H1 (cell line): ENCODE measurements at regions not wholly inside any gene's neighbourhood (a gene's known extent, or its start where the extent isn't known, plus 50 kb on each side); places are given as distances from the start of the nearest gene placed in this dataset.

Experiments used
- CTCF ChIA-PET: fragments of 300-600 bp; sonication (Branson Sonifier 250); formaldehyde crosslinking; loops from one replicate; lab custom pipeline; 2021; ENCODE audit not compliant: partially characterized antibody; lab: Charles Lee
- POLR2A ChIA-PET: fragments of 300-600 bp; sonication (Branson Sonifier 250); formaldehyde crosslinking; loops from one replicate; lab custom pipeline; 2021; ENCODE audit warnings: inconsistent platforms; ENCODE audit not compliant: partially characterized antibody; lab: Charles Lee
- DNase-seq, 2 experiments: peaks; one replicate each; pipeline versions ENCODE4 v3.0.0 to v3.0.0-alpha.2; 2010 to 2022; ENCODE audit warnings: low spot score in 2 of 2, low read depth in 1 of 2, mixed read lengths in 1 of 2
- FAIRE-seq: peaks from 2 replicates; lab custom pipeline; 2011; peaks lifted over from hg19 to GRCh38; lab: Jason Lieb, UNC
- H2AFZ ChIP-seq: 2 replicates; pipeline ENCODE4 v1.8.1; 2012; ENCODE audit warnings: low read length, inconsistent platforms
- H2AK5ac ChIP-seq: 2 replicates; pipeline ENCODE4 v1.6.1; 2013; ENCODE audit warnings: low read depth, low read length
- H2BK120ac ChIP-seq: replicated peaks from 2 replicates; pipeline ENCODE3; 2013; ENCODE audit warnings: low read depth, low read length, inconsistent platforms
- H2BK12ac ChIP-seq: 2 replicates; pipeline ENCODE4 v1.6.1; 2013; ENCODE audit warnings: low read depth, low read length
- H2BK15ac ChIP-seq: 2 replicates; pipeline ENCODE4 v1.6.1; 2013; ENCODE audit warnings: low read length
- H2BK20ac ChIP-seq: 2 replicates; pipeline ENCODE4 v1.6.1; 2013; ENCODE audit warnings: low read length
- H2BK5ac ChIP-seq: 2 replicates; pipeline ENCODE4 v1.6.1; 2013; ENCODE audit warnings: low read depth, low read length
- H3K14ac ChIP-seq: 2 replicates; pipeline ENCODE4 v1.6.1; 2013; ENCODE audit warnings: inconsistent platforms; ENCODE audit not compliant: insufficient read length
- H3K18ac ChIP-seq: 2 replicates; pipeline ENCODE4 v1.6.1; 2013; ENCODE audit warnings: low read length; ENCODE audit errors: extremely low read depth
- H3K23ac ChIP-seq: 2 replicates; pipeline ENCODE4 v1.6.1; 2013; ENCODE audit warnings: inconsistent platforms; ENCODE audit not compliant: insufficient read length
- H3K23me2 ChIP-seq: 2 replicates; pipeline ENCODE4 v1.6.1; 2013; ENCODE audit warnings: low read depth, low read length
- H3K27ac ChIP-seq: 2 replicates; pipeline ENCODE4 v1.6.1; 2011; ENCODE audit warnings: low read depth, low read length, inconsistent platforms
- H3K27me3 ChIP-seq, 4 experiments: replicated peaks in 1 of 4; 1 replicate in 1 of 4; 2 replicates in 3 of 4; pipeline versions ENCODE4 v1.6.1 to v1.8.1; 2011 to 2013; ENCODE audit warnings: low read length in 3 of 4, mild to moderate bottlenecking in 3 of 4, inconsistent platforms in 2 of 4, mixed read lengths in 2 of 4, moderate library complexity in 1 of 4; ENCODE audit not compliant: control insufficient read depth in 3 of 4, insufficient read depth in 3 of 4; ENCODE audit errors: extremely low read depth in 1 of 4
- H3K36me3 ChIP-seq, 4 experiments: 2 replicates each; pipeline versions ENCODE4 v1.6.1 to v1.8.1; 2011 to 2013; ENCODE audit warnings: mild to moderate bottlenecking in 4 of 4, low read length in 3 of 4, moderate library complexity in 2 of 4, control low read depth in 1 of 4, inconsistent platforms in 1 of 4; ENCODE audit not compliant: insufficient read depth in 4 of 4, control insufficient read depth in 2 of 4
- H3K4ac ChIP-seq: replicated peaks from 2 replicates; pipeline ENCODE3; 2013; ENCODE audit warnings: low read length, low read depth, mixed read lengths, inconsistent platforms; ENCODE audit not compliant: insufficient read length
- H3K4me1 ChIP-seq, 4 experiments: replicated peaks in 1 of 4; 1 replicate in 1 of 4; 2 replicates in 3 of 4; pipeline versions ENCODE4 v1.6.1 to v1.8.1; 2011 to 2013; ENCODE audit warnings: low read length in 3 of 4, inconsistent platforms in 2 of 4, mixed read lengths in 1 of 4; ENCODE audit not compliant: insufficient read depth in 4 of 4, control insufficient read depth in 3 of 4
- H3K4me2 ChIP-seq, 2 experiments: 2 replicates each; pipeline versions ENCODE4 v1.6.1 to v1.8.1; 2011 to 2013; ENCODE audit warnings: low read depth in 2 of 2, low read length in 2 of 2, control low read depth in 1 of 2, inconsistent platforms in 1 of 2, mild to moderate bottlenecking in 1 of 2; ENCODE audit not compliant: insufficient read depth in 1 of 2
- H3K4me3 ChIP-seq, 4 experiments: fragments of 200-600, 300-600 bp in 1 of 4; sonication (generic), shearing (Covaris generic), sonication (Bioruptor Twin) in 1 of 4; 2 replicates each; pipeline versions ENCODE4 v1.5.1 to v1.8.1; 2011 to 2016; ENCODE audit warnings: low read length in 4 of 4, low read depth in 3 of 4, control low read depth in 2 of 4, inconsistent platforms in 2 of 4, mild to moderate bottlenecking in 2 of 4, mixed read lengths in 1 of 4, moderate library complexity in 1 of 4; ENCODE audit not compliant: insufficient read depth in 2 of 4; ENCODE audit errors: extremely low read depth in 1 of 4
- H3K56ac ChIP-seq: replicated peaks from 2 replicates; pipeline ENCODE3; 2013; ENCODE audit warnings: low read depth, mild to moderate bottlenecking, mixed read lengths, low read length, inconsistent platforms; ENCODE audit not compliant: insufficient read length
- H3K79me1 ChIP-seq: 2 replicates; pipeline ENCODE4 v1.6.1; 2013; ENCODE audit warnings: low read depth, low read length, control low read depth
- H3K79me2 ChIP-seq, 2 experiments: 2 replicates each; pipeline versions ENCODE4 v1.6.1 to v1.8.1; 2012 to 2013; ENCODE audit warnings: low read length in 2 of 2, mild to moderate bottlenecking in 2 of 2, inconsistent platforms in 1 of 2; ENCODE audit not compliant: insufficient read depth in 2 of 2, control insufficient read depth in 1 of 2
- H3K9ac ChIP-seq, 4 experiments: replicated peaks in 1 of 4; 1 replicate in 1 of 4; 2 replicates in 3 of 4; pipeline versions ENCODE4 v1.6.1 to v1.8.1; 2011 to 2013; ENCODE audit warnings: low read depth in 3 of 4, low read length in 3 of 4, control low read depth in 2 of 4, mild to moderate bottlenecking in 2 of 4, moderate library complexity in 2 of 4, inconsistent platforms in 1 of 4; ENCODE audit errors: extremely low read depth in 1 of 4
- H3K9me3 ChIP-seq, 2 experiments: 2 replicates each; pipeline versions ENCODE4 v1.6.1 to v1.8.1; 2012 to 2013; ENCODE audit warnings: mild to moderate bottlenecking in 2 of 2, moderate library complexity in 2 of 2, control low read depth in 1 of 2, inconsistent platforms in 1 of 2, low read depth in 1 of 2, low read length in 1 of 2, mixed read lengths in 1 of 2; ENCODE audit not compliant: insufficient read depth in 2 of 2
- H4K20me1 ChIP-seq, 2 experiments: replicated peaks in 1 of 2; 2 replicates each; pipeline versions ENCODE3 to v1.8.1; 2011 to 2013; ENCODE audit warnings: inconsistent platforms in 2 of 2, low read length in 2 of 2, mild to moderate bottlenecking in 1 of 2; ENCODE audit not compliant: insufficient read depth in 2 of 2, control insufficient read depth in 1 of 2
- H4K5ac ChIP-seq: 2 replicates; pipeline ENCODE4 v1.6.1; 2013; ENCODE audit warnings: low read length, low read depth, mixed read lengths, inconsistent platforms; ENCODE audit not compliant: insufficient read length
- H4K8ac ChIP-seq: 2 replicates; pipeline ENCODE4 v1.8.0; 2013; ENCODE audit warnings: mild to moderate bottlenecking, moderate library complexity, low read length, inconsistent platforms; ENCODE audit not compliant: insufficient read depth; ENCODE audit errors: extremely low read depth
- H4K91ac ChIP-seq: replicated peaks from 2 replicates; pipeline ENCODE3; 2013; ENCODE audit warnings: low read length, mixed read lengths, inconsistent platforms; ENCODE audit not compliant: insufficient read length
- GTF2F1 ChIP-seq: IDR thresholded peaks from 2 replicates; pipeline ENCODE4 v1.6.1; 2012; ENCODE audit warnings: low read depth, low read length, improper control_type of control experiment, borderline replicate concordance
- HDAC6 ChIP-seq: IDR thresholded peaks from one replicate; pipeline ENCODE4 v1.7.1; 2012; ENCODE audit warnings: low read depth, mild to moderate bottlenecking, inconsistent platforms, low read length, moderate library complexity
- KDM1A ChIP-seq: fragments of 200-600, 300-600 bp; sonication (generic); IDR thresholded peaks from 2 replicates; pipeline ENCODE4 v1.7.1; 2016; ENCODE audit warnings: mild to moderate bottlenecking, low read length, borderline replicate concordance
- PHF8 ChIP-seq: fragments of 200-600 bp; sonication (generic); conservative IDR thresholded peaks from 2 replicates; pipeline ENCODE4 v1.7.1; 2012; ENCODE audit warnings: low read depth, mild to moderate bottlenecking, inconsistent platforms, low read length, moderate library complexity
- RAD21 ChIP-seq, 2 experiments: IDR thresholded peaks in 1 of 2; conservative IDR thresholded peaks in 1 of 2; 2 replicates each; pipeline ENCODE4 v1.6.1; 2011; ENCODE audit warnings: low read depth in 2 of 2, low read length in 2 of 2, improper control_type of control experiment in 1 of 2, inconsistent platforms in 1 of 2, mild to moderate bottlenecking in 1 of 2, moderate library complexity in 1 of 2
- RFX5 ChIP-seq: IDR thresholded peaks from 2 replicates; pipeline ENCODE4 v1.6.1; 2011; ENCODE audit warnings: low read depth, low read length, improper control_type of control experiment, borderline replicate concordance
- WGBS, 2 experiments: shearing (Covaris generic) in 1 of 2; methylation state at CpG; one replicate each; pipeline versions ENCODE4 v1.1.6 to v1.1.7; 2013 to 2015; ENCODE audit warnings: low lambda C conversion rate in 2 of 2, mixed read lengths in 2 of 2, inconsistent platforms in 1 of 2, low coverage in 1 of 2, missing lambda C conversion rate in 1 of 2; ENCODE audit not compliant: insufficient replicate concordance in 2 of 2, insufficient coverage in 1 of 2, insufficient read length in 1 of 2; ENCODE audit errors: extremely low coverage in 1 of 2, missing lambda C conversion rate in 1 of 2; 5-methylcytosine and 5-hydroxymethylcytosine counted together
- TF ChIP-seq, protein P1 (sequence below): IDR thresholded peaks from 2 replicates; pipeline ENCODE4 v1.6.1; 2011; ENCODE audit warnings: low read depth, mild to moderate bottlenecking, low read length; ENCODE audit not compliant: insufficient read depth
- TF ChIP-seq, protein P2 (sequence below): IDR thresholded peaks from 2 replicates; pipeline ENCODE4 v1.6.1; 2011; ENCODE audit warnings: low read length, improper control_type of control experiment
- TF ChIP-seq, protein P3 (sequence below), 3 experiments: IDR thresholded peaks; 1 replicate in 2 of 3; 2 replicates in 1 of 3; pipeline versions ENCODE4 v1.5.1 to v1.6.1; 2011; ENCODE audit warnings: low read length in 3 of 3, mild to moderate bottlenecking in 3 of 3, inconsistent platforms in 2 of 3, low read depth in 1 of 3, moderate library complexity in 1 of 3; ENCODE audit not compliant: insufficient read depth in 1 of 3; ENCODE audit errors: control extremely low read depth in 1 of 3

DNA sequence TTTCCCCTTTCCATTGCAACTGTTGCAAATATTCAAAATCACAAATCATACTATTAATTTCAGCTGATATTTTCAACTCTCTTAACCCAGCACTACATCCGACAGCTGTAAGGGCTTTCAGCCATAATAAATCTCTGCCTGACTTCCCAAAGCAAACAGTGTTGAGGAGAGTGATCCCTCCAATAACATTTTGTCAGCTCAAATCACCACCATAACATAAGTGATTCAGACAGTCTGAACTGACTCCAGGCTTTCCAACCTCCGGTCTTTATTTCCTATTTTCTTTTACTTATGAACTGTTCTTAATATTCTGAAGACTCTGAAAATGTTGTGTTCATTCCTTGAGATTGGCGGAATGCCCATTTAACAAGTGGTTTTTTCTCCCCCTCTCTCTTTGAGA, 1085.9 kb downstream of the GATA3 start:
- H2BK12ac ChIP-seq, result no peak overlapping the region
- POLR2A ChIA-PET, result no interaction called here
- TF ChIP-seq, protein P1, sequence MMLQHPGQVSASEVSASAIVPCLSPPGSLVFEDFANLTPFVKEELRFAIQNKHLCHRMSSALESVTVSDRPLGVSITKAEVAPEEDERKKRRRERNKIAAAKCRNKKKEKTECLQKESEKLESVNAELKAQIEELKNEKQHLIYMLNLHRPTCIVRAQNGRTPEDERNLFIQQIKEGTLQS, result no peak
- TF ChIP-seq, protein P2, sequence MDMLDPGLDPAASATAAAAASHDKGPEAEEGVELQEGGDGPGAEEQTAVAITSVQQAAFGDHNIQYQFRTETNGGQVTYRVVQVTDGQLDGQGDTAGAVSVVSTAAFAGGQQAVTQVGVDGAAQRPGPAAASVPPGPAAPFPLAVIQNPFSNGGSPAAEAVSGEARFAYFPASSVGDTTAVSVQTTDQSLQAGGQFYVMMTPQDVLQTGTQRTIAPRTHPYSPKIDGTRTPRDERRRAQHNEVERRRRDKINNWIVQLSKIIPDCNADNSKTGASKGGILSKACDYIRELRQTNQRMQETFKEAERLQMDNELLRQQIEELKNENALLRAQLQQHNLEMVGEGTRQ, result no peak
- TF ChIP-seq KDM1A (no peak), HDAC6 (no peak), GTF2F1 (no peak), RFX5 (no peak), RAD21 (IDR thresholded peaks at IDR 0.05 in 1 of 2, conservative IDR thresholded peaks at IDR 0.05 in 1 of 2; ENCODE audit: low read depth in 2 of 2, low read length in 2 of 2) (no peak), PHF8 (no peak)
- TF ChIP-seq, protein P3, sequence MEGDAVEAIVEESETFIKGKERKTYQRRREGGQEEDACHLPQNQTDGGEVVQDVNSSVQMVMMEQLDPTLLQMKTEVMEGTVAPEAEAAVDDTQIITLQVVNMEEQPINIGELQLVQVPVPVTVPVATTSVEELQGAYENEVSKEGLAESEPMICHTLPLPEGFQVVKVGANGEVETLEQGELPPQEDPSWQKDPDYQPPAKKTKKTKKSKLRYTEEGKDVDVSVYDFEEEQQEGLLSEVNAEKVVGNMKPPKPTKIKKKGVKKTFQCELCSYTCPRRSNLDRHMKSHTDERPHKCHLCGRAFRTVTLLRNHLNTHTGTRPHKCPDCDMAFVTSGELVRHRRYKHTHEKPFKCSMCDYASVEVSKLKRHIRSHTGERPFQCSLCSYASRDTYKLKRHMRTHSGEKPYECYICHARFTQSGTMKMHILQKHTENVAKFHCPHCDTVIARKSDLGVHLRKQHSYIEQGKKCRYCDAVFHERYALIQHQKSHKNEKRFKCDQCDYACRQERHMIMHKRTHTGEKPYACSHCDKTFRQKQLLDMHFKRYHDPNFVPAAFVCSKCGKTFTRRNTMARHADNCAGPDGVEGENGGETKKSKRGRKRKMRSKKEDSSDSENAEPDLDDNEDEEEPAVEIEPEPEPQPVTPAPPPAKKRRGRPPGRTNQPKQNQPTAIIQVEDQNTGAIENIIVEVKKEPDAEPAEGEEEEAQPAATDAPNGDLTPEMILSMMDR (IDR thresholded peaks at IDR 0.05; ENCODE audit: control extremely low read depth in 1 of 3, insufficient read depth in 1 of 3, low read depth in 1 of 3, low read length in 3 of 3), result no peak

More for the DNA sequence above, 1085.9 kb downstream of the GATA3 start:
- no peak overlapping the region for H2BK15ac ChIP-seq
- no peaks in the 10 kb centered on the region for H3K79me1 ChIP-seq
- H3K23me2 ChIP-seq, result no peaks in the 10 kb centered on the region; the same call in 1 of the 2 replicates
- H3K14ac ChIP-seq, result no peak overlapping the region
- H3K36me3 ChIP-seq, result no peaks in the 10 kb centered on the region
- H2AK5ac ChIP-seq, result no peak overlapping the region
- no peak for DNase-seq
- H3K9ac ChIP-seq, result no peak overlapping the region
- peaks cover 0 to 1% (median 0%) of the 10 kb centered on the region in 4 experiments; a peak in 1 of 7 replicates for H3K27me3 ChIP-seq
- H4K8ac ChIP-seq, result no peak overlapping the region
- no peak overlapping the region for H3K18ac ChIP-seq
- no peaks in the 10 kb centered on the region for H3K9me3 ChIP-seq
- no peak overlapping the region for H2BK20ac ChIP-seq
- no peak overlapping the region for H4K91ac ChIP-seq
- H4K5ac ChIP-seq, result no peak overlapping the region
- no peaks in the 10 kb centered on the region for H3K4me1 ChIP-seq
- no peak overlapping the region for H3K27ac ChIP-seq
- CTCF ChIA-PET, result interaction anchor here (1.1 to 1.6 kb wide), 2 partner anchors 17 to 1266 kb away, joined by 3 read pairs; no protein-coding TSS in a partner anchor
- 90% methylated on average over 3 of the region's 3 CpGs; no CpG with 5 or more reads in 1 of the 2 experiments for WGBS, 2 experiments
- no peaks in the 10 kb centered on the region for H3K79me2 ChIP-seq
- no peak overlapping the region for H2AFZ ChIP-seq
- no peak overlapping the region for H3K23ac ChIP-seq
- no peak for FAIRE-seq
- H2BK120ac ChIP-seq, result no peak overlapping the region
- no peak overlapping the region for H3K4me3 ChIP-seq
- H3K4ac ChIP-seq, result no peak overlapping the region
- H3K56ac ChIP-seq, result no peak overlapping the region
- H2BK5ac ChIP-seq, result no peak overlapping the region
- H3K4me2 ChIP-seq, result no peak overlapping the region
- no peaks in the 10 kb centered on the region for H4K20me1 ChIP-seq
